H1 (cell line): ENCODE measurements at regions not wholly inside any gene's neighbourhood (a gene's known extent, or its start where the extent isn't known, plus 50 kb on each side); places are given as distances from the start of the nearest gene placed in this dataset.
"Not testable (repeated sequence)": the region's sequence is repeated elsewhere in the genome, so short reads cannot be mapped to it uniquely, and the experiment has no call there.

Experiments
- CTCF ChIA-PET: fragments of 300-600 bp; sonication (Branson Sonifier 250); formaldehyde crosslinking; loops from one replicate; lab custom pipeline; 2021; ENCODE audit not compliant: partially characterized antibody; lab: Charles Lee
- POLR2A ChIA-PET: fragments of 300-600 bp; sonication (Branson Sonifier 250); formaldehyde crosslinking; loops from one replicate; lab custom pipeline; 2021; ENCODE audit warnings: inconsistent platforms; ENCODE audit not compliant: partially characterized antibody; lab: Charles Lee
- DNase-seq, 2 experiments: peaks; one replicate each; pipeline versions ENCODE4 v3.0.0 to v3.0.0-alpha.2; 2010 to 2022; ENCODE audit warnings: low spot score in 2 of 2, low read depth in 1 of 2, mixed read lengths in 1 of 2
- FAIRE-seq: peaks from 2 replicates; lab custom pipeline; 2011; peaks lifted over from hg19 to GRCh38; lab: Jason Lieb, UNC
- H2AFZ ChIP-seq: 2 replicates; pipeline ENCODE4 v1.8.1; 2012; ENCODE audit warnings: low read length, inconsistent platforms
- H2AK5ac ChIP-seq: 2 replicates; pipeline ENCODE4 v1.6.1; 2013; ENCODE audit warnings: low read depth, low read length
- H2BK120ac ChIP-seq: replicated peaks from 2 replicates; pipeline ENCODE3; 2013; ENCODE audit warnings: low read depth, low read length, inconsistent platforms
- H2BK12ac ChIP-seq: 2 replicates; pipeline ENCODE4 v1.6.1; 2013; ENCODE audit warnings: low read depth, low read length
- H2BK15ac ChIP-seq: 2 replicates; pipeline ENCODE4 v1.6.1; 2013; ENCODE audit warnings: low read length
- H2BK20ac ChIP-seq: 2 replicates; pipeline ENCODE4 v1.6.1; 2013; ENCODE audit warnings: low read length
- H2BK5ac ChIP-seq: 2 replicates; pipeline ENCODE4 v1.6.1; 2013; ENCODE audit warnings: low read depth, low read length
- H3K14ac ChIP-seq: 2 replicates; pipeline ENCODE4 v1.6.1; 2013; ENCODE audit warnings: inconsistent platforms; ENCODE audit not compliant: insufficient read length
- H3K18ac ChIP-seq: 2 replicates; pipeline ENCODE4 v1.6.1; 2013; ENCODE audit warnings: low read length; ENCODE audit errors: extremely low read depth
- H3K23ac ChIP-seq: 2 replicates; pipeline ENCODE4 v1.6.1; 2013; ENCODE audit warnings: inconsistent platforms; ENCODE audit not compliant: insufficient read length
- H3K23me2 ChIP-seq: 2 replicates; pipeline ENCODE4 v1.6.1; 2013; ENCODE audit warnings: low read depth, low read length
- H3K27ac ChIP-seq: 2 replicates; pipeline ENCODE4 v1.6.1; 2011; ENCODE audit warnings: low read depth, low read length, inconsistent platforms
- H3K27me3 ChIP-seq, 4 experiments: replicated peaks in 1 of 4; 1 replicate in 1 of 4; 2 replicates in 3 of 4; pipeline versions ENCODE4 v1.6.1 to v1.8.1; 2011 to 2013; ENCODE audit warnings: low read length in 3 of 4, mild to moderate bottlenecking in 3 of 4, inconsistent platforms in 2 of 4, mixed read lengths in 2 of 4, moderate library complexity in 1 of 4; ENCODE audit not compliant: control insufficient read depth in 3 of 4, insufficient read depth in 3 of 4; ENCODE audit errors: extremely low read depth in 1 of 4
- H3K36me3 ChIP-seq, 4 experiments: 2 replicates each; pipeline versions ENCODE4 v1.6.1 to v1.8.1; 2011 to 2013; ENCODE audit warnings: mild to moderate bottlenecking in 4 of 4, low read length in 3 of 4, moderate library complexity in 2 of 4, control low read depth in 1 of 4, inconsistent platforms in 1 of 4; ENCODE audit not compliant: insufficient read depth in 4 of 4, control insufficient read depth in 2 of 4
- H3K4ac ChIP-seq: replicated peaks from 2 replicates; pipeline ENCODE3; 2013; ENCODE audit warnings: low read length, low read depth, mixed read lengths, inconsistent platforms; ENCODE audit not compliant: insufficient read length
- H3K4me1 ChIP-seq, 4 experiments: replicated peaks in 1 of 4; 1 replicate in 1 of 4; 2 replicates in 3 of 4; pipeline versions ENCODE4 v1.6.1 to v1.8.1; 2011 to 2013; ENCODE audit warnings: low read length in 3 of 4, inconsistent platforms in 2 of 4, mixed read lengths in 1 of 4; ENCODE audit not compliant: insufficient read depth in 4 of 4, control insufficient read depth in 3 of 4
- H3K4me2 ChIP-seq, 2 experiments: 2 replicates each; pipeline versions ENCODE4 v1.6.1 to v1.8.1; 2011 to 2013; ENCODE audit warnings: low read depth in 2 of 2, low read length in 2 of 2, control low read depth in 1 of 2, inconsistent platforms in 1 of 2, mild to moderate bottlenecking in 1 of 2; ENCODE audit not compliant: insufficient read depth in 1 of 2
- H3K4me3 ChIP-seq, 4 experiments: fragments of 200-600, 300-600 bp in 1 of 4; sonication (generic), shearing (Covaris generic), sonication (Bioruptor Twin) in 1 of 4; 2 replicates each; pipeline versions ENCODE4 v1.5.1 to v1.8.1; 2011 to 2016; ENCODE audit warnings: low read length in 4 of 4, low read depth in 3 of 4, control low read depth in 2 of 4, inconsistent platforms in 2 of 4, mild to moderate bottlenecking in 2 of 4, mixed read lengths in 1 of 4, moderate library complexity in 1 of 4; ENCODE audit not compliant: insufficient read depth in 2 of 4; ENCODE audit errors: extremely low read depth in 1 of 4
- H3K56ac ChIP-seq: replicated peaks from 2 replicates; pipeline ENCODE3; 2013; ENCODE audit warnings: low read depth, mild to moderate bottlenecking, mixed read lengths, low read length, inconsistent platforms; ENCODE audit not compliant: insufficient read length
- H3K79me1 ChIP-seq: 2 replicates; pipeline ENCODE4 v1.6.1; 2013; ENCODE audit warnings: low read depth, low read length, control low read depth
- H3K79me2 ChIP-seq, 2 experiments: 2 replicates each; pipeline versions ENCODE4 v1.6.1 to v1.8.1; 2012 to 2013; ENCODE audit warnings: low read length in 2 of 2, mild to moderate bottlenecking in 2 of 2, inconsistent platforms in 1 of 2; ENCODE audit not compliant: insufficient read depth in 2 of 2, control insufficient read depth in 1 of 2
- H3K9ac ChIP-seq, 4 experiments: replicated peaks in 1 of 4; 1 replicate in 1 of 4; 2 replicates in 3 of 4; pipeline versions ENCODE4 v1.6.1 to v1.8.1; 2011 to 2013; ENCODE audit warnings: low read depth in 3 of 4, low read length in 3 of 4, control low read depth in 2 of 4, mild to moderate bottlenecking in 2 of 4, moderate library complexity in 2 of 4, inconsistent platforms in 1 of 4; ENCODE audit errors: extremely low read depth in 1 of 4
- H3K9me3 ChIP-seq, 2 experiments: 2 replicates each; pipeline versions ENCODE4 v1.6.1 to v1.8.1; 2012 to 2013; ENCODE audit warnings: mild to moderate bottlenecking in 2 of 2, moderate library complexity in 2 of 2, control low read depth in 1 of 2, inconsistent platforms in 1 of 2, low read depth in 1 of 2, low read length in 1 of 2, mixed read lengths in 1 of 2; ENCODE audit not compliant: insufficient read depth in 2 of 2
- H4K20me1 ChIP-seq, 2 experiments: replicated peaks in 1 of 2; 2 replicates each; pipeline versions ENCODE3 to v1.8.1; 2011 to 2013; ENCODE audit warnings: inconsistent platforms in 2 of 2, low read length in 2 of 2, mild to moderate bottlenecking in 1 of 2; ENCODE audit not compliant: insufficient read depth in 2 of 2, control insufficient read depth in 1 of 2
- H4K5ac ChIP-seq: 2 replicates; pipeline ENCODE4 v1.6.1; 2013; ENCODE audit warnings: low read length, low read depth, mixed read lengths, inconsistent platforms; ENCODE audit not compliant: insufficient read length
- H4K8ac ChIP-seq: 2 replicates; pipeline ENCODE4 v1.8.0; 2013; ENCODE audit warnings: mild to moderate bottlenecking, moderate library complexity, low read length, inconsistent platforms; ENCODE audit not compliant: insufficient read depth; ENCODE audit errors: extremely low read depth
- H4K91ac ChIP-seq: replicated peaks from 2 replicates; pipeline ENCODE3; 2013; ENCODE audit warnings: low read length, mixed read lengths, inconsistent platforms; ENCODE audit not compliant: insufficient read length
- WGBS, 2 experiments: shearing (Covaris generic) in 1 of 2; methylation state at CpG; one replicate each; pipeline versions ENCODE4 v1.1.6 to v1.1.7; 2013 to 2015; ENCODE audit warnings: low lambda C conversion rate in 2 of 2, mixed read lengths in 2 of 2, inconsistent platforms in 1 of 2, low coverage in 1 of 2, missing lambda C conversion rate in 1 of 2; ENCODE audit not compliant: insufficient replicate concordance in 2 of 2, insufficient coverage in 1 of 2, insufficient read length in 1 of 2; ENCODE audit errors: extremely low coverage in 1 of 2, missing lambda C conversion rate in 1 of 2; 5-methylcytosine and 5-hydroxymethylcytosine counted together

GRCh38 chr7:10533429-10533828 is 440.2 kb upstream of the PHF14 start:
- H2BK12ac ChIP-seq, H3K4me3 ChIP-seq, H2BK15ac ChIP-seq, H3K23me2 ChIP-seq, H4K8ac ChIP-seq, H3K36me3 ChIP-seq, H2BK5ac ChIP-seq, H3K23ac ChIP-seq, H3K9ac ChIP-seq, H2BK120ac ChIP-seq, H4K20me1 ChIP-seq, DNase-seq, H3K4me2 ChIP-seq, H2AFZ ChIP-seq, H2BK20ac ChIP-seq, H3K27ac ChIP-seq, H4K5ac ChIP-seq, FAIRE-seq, H3K4ac ChIP-seq, H3K56ac ChIP-seq, H4K91ac ChIP-seq, H2AK5ac ChIP-seq, H3K4me1 ChIP-seq, POLR2A ChIA-PET, H3K27me3 ChIP-seq, H3K79me1 ChIP-seq, H3K18ac ChIP-seq, H3K14ac ChIP-seq, H3K9me3 ChIP-seq, H3K79me2 ChIP-seq: not testable (repeated sequence)
- CTCF ChIA-PET, result interaction anchor here (1.3 kb wide), 1 partner anchor 356 kb away, joined by 3 read pairs; no protein-coding TSS in a partner anchor
- 92% methylated on average over 13 of the region's 13 CpGs; no CpG with 5 or more reads in 1 of the 2 experiments for WGBS, 2 experiments
